Prostate gland (tissue), 2 donors: ENCODE measurements at regions not wholly inside any gene's neighbourhood (a gene's known extent, or its start where the extent isn't known, plus 50 kb on each side); places are given as distances from the start of the nearest gene placed in this dataset.
A peak's percentile ranks its signal among the peaks of the same experiment; 100 is the strongest.

ENCODE experiments used
- DNase-seq: peaks from one replicate; pipeline ENCODE4 v3.0.0-alpha.2; 2019; ENCODE audit warnings: low spot score
- H3K27ac ChIP-seq, 2 donors: fragments of 200-600 bp; sonication (generic); 2 replicates each; pipeline ENCODE4 v1.5.1; 2017 to 2019
- H3K27me3 ChIP-seq: fragments of 200-600 bp; sonication (generic); replicated peaks from 2 replicates; pipeline ENCODE4 v1.5.1; 2019; ENCODE audit not compliant: insufficient read depth
- H3K36me3 ChIP-seq, 2 donors: fragments of 200-600 bp; sonication (generic); 1 replicate in 1 of 2; 2 replicates in 1 of 2; pipeline versions ENCODE4 v1.5.1 to v1.8.1; 2017 to 2019
- H3K4me1 ChIP-seq: fragments of 200-600 bp; sonication (generic); replicated peaks from 2 replicates; pipeline ENCODE4 v1.5.1; 2019
- H3K4me3 ChIP-seq, 2 donors: fragments of 200-600 bp; sonication (generic); 2 replicates each; pipeline ENCODE4 v1.5.1; 2017 to 2019
- H3K9me3 ChIP-seq: fragments of 200-600 bp; sonication (generic); 2 replicates; pipeline ENCODE4 v1.5.1; 2017
- POLR2A ChIP-seq: fragments of 450-650 bp; IDR thresholded peaks from one replicate; pipeline ENCODE4 v1.6.1; 2016; ENCODE audit warnings: antibody characterized with exemption, mild to moderate bottlenecking
- POLR2AphosphoS5 ChIP-seq: sonication (generic); formaldehyde crosslinking; IDR thresholded peaks from one replicate; pipeline ENCODE4 v1.6.1; 2017; ENCODE audit warnings: antibody characterized with exemption
- WGBS: methylation state at CpG from one replicate; pipeline ENCODE4 v1.1.5; 2018; 5-methylcytosine and 5-hydroxymethylcytosine counted together
- intact Hi-C: fragments of 100-400 bp; cut with DNase I; formaldehyde crosslinking; loops from one replicate; pipeline ENCODE4 v1.14.2; 2022
- TF ChIP-seq, protein P1 (sequence below), 4 experiments: fragments of 200-600 bp in 2 of 4; fragments of 450-650 bp in 2 of 4; sonication (generic) in 2 of 4; IDR thresholded peaks; 1 replicate in 3 of 4; 2 replicates in 1 of 4; pipeline ENCODE4 v1.5.1; 2016 to 2019; ENCODE audit warnings: antibody characterized with exemption in 4 of 4, mild to moderate bottlenecking in 2 of 4, moderate library complexity in 2 of 4

DNA sequence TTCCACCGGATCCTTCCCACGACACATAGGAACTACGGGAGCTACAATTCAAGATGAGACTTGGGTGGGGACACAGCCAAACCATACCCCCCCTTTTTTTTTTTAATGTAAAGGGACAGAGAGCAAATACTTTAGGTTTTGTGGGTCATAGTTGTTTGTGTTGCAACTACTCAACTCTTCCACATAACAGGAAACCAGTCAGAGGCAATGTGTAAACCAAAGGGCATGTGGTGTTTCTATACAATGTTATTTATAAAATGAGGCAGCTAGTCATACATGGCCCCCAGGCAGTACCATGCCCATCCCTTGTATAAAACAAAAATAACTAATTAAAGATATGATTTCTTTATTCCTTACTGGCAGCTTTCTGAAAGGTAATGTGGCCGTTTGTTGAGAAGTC lies 845.4 kb upstream of the ADAMTS5 start:
- no peak overlapping the region for H3K4me3 ChIP-seq
- no peaks in the 10 kb centered on the region for H3K4me1 ChIP-seq
- no peaks in the 10 kb centered on the region for H3K36me3 ChIP-seq
- intact Hi-C loops = no loop called here
- DNase-seq = no peak
- no peak overlapping the region for H3K27ac ChIP-seq
- WGBS = 96% methylated on average over 4 of the region's 4 CpGs
- no peaks in the 10 kb centered on the region for H3K9me3 ChIP-seq
- no peaks in the 10 kb centered on the region for H3K27me3 ChIP-seq
- TF ChIP-seq POLR2A (no peak), POLR2AphosphoS5 (no peak)
- TF ChIP-seq, protein P1, sequence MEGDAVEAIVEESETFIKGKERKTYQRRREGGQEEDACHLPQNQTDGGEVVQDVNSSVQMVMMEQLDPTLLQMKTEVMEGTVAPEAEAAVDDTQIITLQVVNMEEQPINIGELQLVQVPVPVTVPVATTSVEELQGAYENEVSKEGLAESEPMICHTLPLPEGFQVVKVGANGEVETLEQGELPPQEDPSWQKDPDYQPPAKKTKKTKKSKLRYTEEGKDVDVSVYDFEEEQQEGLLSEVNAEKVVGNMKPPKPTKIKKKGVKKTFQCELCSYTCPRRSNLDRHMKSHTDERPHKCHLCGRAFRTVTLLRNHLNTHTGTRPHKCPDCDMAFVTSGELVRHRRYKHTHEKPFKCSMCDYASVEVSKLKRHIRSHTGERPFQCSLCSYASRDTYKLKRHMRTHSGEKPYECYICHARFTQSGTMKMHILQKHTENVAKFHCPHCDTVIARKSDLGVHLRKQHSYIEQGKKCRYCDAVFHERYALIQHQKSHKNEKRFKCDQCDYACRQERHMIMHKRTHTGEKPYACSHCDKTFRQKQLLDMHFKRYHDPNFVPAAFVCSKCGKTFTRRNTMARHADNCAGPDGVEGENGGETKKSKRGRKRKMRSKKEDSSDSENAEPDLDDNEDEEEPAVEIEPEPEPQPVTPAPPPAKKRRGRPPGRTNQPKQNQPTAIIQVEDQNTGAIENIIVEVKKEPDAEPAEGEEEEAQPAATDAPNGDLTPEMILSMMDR (IDR thresholded peaks at IDR 0.05) = no peak

DNA sequence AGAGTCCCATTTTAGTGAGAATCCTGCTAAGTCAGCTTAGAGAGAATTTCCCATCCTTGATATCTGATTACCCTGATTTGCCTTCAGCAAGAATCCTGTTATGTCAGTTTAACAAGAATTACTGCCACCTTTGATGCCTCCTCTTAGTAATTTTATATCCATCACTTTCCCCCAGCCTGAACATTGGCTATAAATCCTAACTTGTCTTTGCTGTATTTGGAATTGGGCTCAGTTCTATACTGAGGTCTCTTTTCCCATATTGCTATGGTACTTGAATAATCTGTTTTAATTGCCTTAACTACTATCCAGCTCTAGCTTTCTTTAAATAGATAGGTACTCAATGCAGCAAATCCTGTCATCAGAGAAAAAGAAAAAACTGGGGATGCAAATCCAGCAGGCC lies 842.0 kb upstream of the ADAMTS5 start:
- H3K9me3 ChIP-seq = no peaks in the 10 kb centered on the region
- no peaks in the 10 kb centered on the region for H3K36me3 ChIP-seq
- no peak for DNase-seq
- H3K4me3 ChIP-seq = no peak overlapping the region
- TF ChIP-seq, protein P1 (IDR thresholded peaks at IDR 0.05) = no peak
- TF ChIP-seq POLR2AphosphoS5 (no peak), POLR2A (no peak)
- H3K27ac ChIP-seq = no peak overlapping the region
- intact Hi-C loops = loop anchor here (5.0 to 10.0 kb wide), 2 partner anchors 842 to 964 kb away; partner anchors contain the start of genes ADAMTS1 and ADAMTS5
- no peaks in the 10 kb centered on the region for H3K27me3 ChIP-seq
- H3K4me1 ChIP-seq = no peaks in the 10 kb centered on the region

DNA sequence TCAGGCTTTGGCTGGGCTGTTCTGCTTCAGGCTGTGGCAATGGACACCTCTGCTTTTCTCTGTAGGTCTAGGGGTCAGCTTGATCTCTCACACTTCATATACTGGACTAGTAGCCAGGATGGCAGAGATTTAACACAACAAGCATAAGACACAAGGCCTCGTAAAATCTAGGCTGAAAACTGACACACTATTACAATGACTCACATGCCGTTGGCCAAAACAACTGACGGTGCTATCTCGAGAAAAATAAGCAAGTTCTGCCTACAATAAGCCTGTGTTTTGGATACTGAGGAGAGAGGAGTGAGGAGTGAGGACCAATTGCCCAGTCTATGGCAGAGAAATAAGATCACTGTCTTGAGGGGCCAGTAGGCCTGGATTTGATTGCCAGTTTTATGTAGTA lies 840.7 kb upstream of the ADAMTS5 start:
- TF ChIP-seq POLR2AphosphoS5 (no peak), POLR2A (no peak)
- TF ChIP-seq, protein P1 (IDR thresholded peaks at IDR 0.05) = no peak
- 74% methylated on average over 4 of the region's 4 CpGs for WGBS
- no peak for DNase-seq
- H3K27ac ChIP-seq = no peak overlapping the region
- H3K4me3 ChIP-seq = no peak overlapping the region
- no peaks in the 10 kb centered on the region for H3K4me1 ChIP-seq
- no peaks in the 10 kb centered on the region for H3K27me3 ChIP-seq
- no peaks in the 10 kb centered on the region for H3K36me3 ChIP-seq
- intact Hi-C loops = loop anchor here (5.0 to 10.0 kb wide), 2 partner anchors 840 to 963 kb away; partner anchors contain the start of genes ADAMTS1 and ADAMTS5
- no peaks in the 10 kb centered on the region for H3K9me3 ChIP-seq

DNA sequence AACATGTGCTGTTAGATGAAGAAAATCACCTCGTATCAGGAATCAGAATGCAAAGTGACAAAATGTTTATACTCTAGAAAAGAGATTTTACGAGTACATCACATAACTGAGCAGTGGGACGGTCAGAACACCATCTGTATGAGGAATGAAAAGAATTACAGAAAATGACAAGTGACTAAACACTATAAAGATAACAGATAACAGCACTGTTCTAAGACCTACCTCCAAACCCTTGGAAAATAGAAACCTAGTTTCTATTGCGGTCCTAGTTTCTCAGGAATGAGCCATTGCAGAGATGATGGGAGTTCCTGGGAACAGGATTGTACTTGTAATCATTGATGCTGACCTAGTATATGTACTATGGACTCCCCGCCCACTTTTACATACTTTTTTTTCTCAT lies 839.4 kb upstream of the ADAMTS5 start:
- Histone ChIP-seq H3K27ac (no peak overlapping the region), H3K36me3 (no peaks in the 10 kb centered on the region), H3K27me3 (no peaks in the 10 kb centered on the region), H3K4me1 (no peaks in the 10 kb centered on the region), H3K9me3 (no peaks in the 10 kb centered on the region), H3K4me3 (no peak overlapping the region)
- no peak for DNase-seq
- 27% methylated on average over 5 of the region's 5 CpGs for WGBS
- peak; percentile 8 for TF ChIP-seq POLR2AphosphoS5
- TF ChIP-seq, protein P1 (IDR thresholded peaks at IDR 0.05) = no peak
- intact Hi-C loops = loop anchor here (5.0 to 10.0 kb wide), 2 partner anchors 839 to 961 kb away; partner anchors contain the start of genes ADAMTS1 and ADAMTS5

DNA sequence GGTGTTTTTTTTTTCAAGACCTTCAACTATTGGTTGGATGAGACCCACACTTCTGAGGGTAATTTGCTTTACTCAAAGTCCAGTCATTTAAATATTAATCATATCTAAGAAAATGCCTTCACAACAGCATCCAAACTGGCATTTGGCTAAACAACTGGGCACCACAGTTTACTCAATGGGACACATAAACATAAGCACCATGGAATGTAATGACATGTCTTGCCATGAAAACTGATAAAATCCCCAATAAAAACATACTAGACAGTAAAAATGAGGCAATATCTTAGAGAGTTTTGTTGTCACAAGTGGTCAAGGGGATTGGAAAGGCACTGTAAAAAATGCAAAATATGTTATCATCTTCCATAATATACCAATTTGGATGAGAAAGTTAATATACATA lies 838.8 kb upstream of the ADAMTS5 start:
- H3K9me3 ChIP-seq = no peaks in the 10 kb centered on the region
- no peaks in the 10 kb centered on the region for H3K4me1 ChIP-seq
- no peak overlapping the region for H3K27ac ChIP-seq
- H3K27me3 ChIP-seq = no peaks in the 10 kb centered on the region
- TF ChIP-seq POLR2A (no peak), POLR2AphosphoS5 (no peak)
- TF ChIP-seq, protein P1 (IDR thresholded peaks at IDR 0.05) = no peak
- H3K36me3 ChIP-seq = no peaks in the 10 kb centered on the region
- DNase-seq = no peak
- H3K4me3 ChIP-seq = no peak overlapping the region
- intact Hi-C loops = loop anchor here (5.0 to 10.0 kb wide), 2 partner anchors 838 to 961 kb away; partner anchors contain the start of genes ADAMTS1 and ADAMTS5
